Peyer's patch (tissue), 4 donors: ENCODE measurements at regions not wholly inside any gene's neighbourhood (a gene's known extent, or its start where the extent isn't known, plus 50 kb on each side); places are given as distances from the start of the nearest gene placed in this dataset.

ENCODE experiments used
- CTCF ChIP-seq, 6 experiments: fragments of 450-650 bp in 4 of 6; fragments of 200-600 bp in 2 of 6; sonication (generic) in 1 of 6; IDR thresholded peaks; one replicate each; pipeline ENCODE4 v1.5.1; 2017 to 2019; ENCODE audit warnings: antibody characterized with exemption in 6 of 6, mild to moderate bottlenecking in 3 of 6, moderate library complexity in 1 of 6
- POLR2A ChIP-seq, 2 donors: fragments of 450-650 bp; IDR thresholded peaks; one replicate each; pipeline ENCODE4 v1.5.1; 2017; ENCODE audit warnings: antibody characterized with exemption in 2 of 2, mild to moderate bottlenecking in 2 of 2, moderate library complexity in 2 of 2

GRCh38 chr6:122202576-122203137, 196.8 kb upstream of the HSF2 start:
- TF ChIP-seq CTCF (IDR thresholded peaks at IDR 0.05) (no peak), POLR2A (IDR thresholded peaks at IDR 0.05) (no peak)
